ENCODE measurements at regions not wholly inside any gene's neighbourhood (a gene's known extent, or its start where the extent isn't known, plus 50 kb on each side); places are given as distances from the start of the nearest gene placed in this dataset.
A peak's percentile ranks its signal among the peaks of the same experiment; 100 is the strongest.

- DNase-seq (ENCODE audit: low spot score), result no peak
- no peak overlapping the region for H3K27ac ChIP-seq
- no peak for TF ChIP-seq CTCF (conservative IDR thresholded peaks at IDR 0.05; ENCODE audit: low read depth)
- CTCF ChIA-PET, result no interaction called here
- POLR2A ChIA-PET (ENCODE audit: low non-redundant PET), result no interaction called here
Observed at GRCh38 chr2:203585516-203585915, 50.4 kb upstream of the RAPH1 start.

GRCh38 chr2:203586206-203586605, 51.1 kb upstream of the RAPH1 start:
- DNase-seq (ENCODE audit: low spot score), result no peak
- POLR2A ChIA-PET (ENCODE audit: low non-redundant PET), result interaction anchor here (0.7 kb wide), 1 partner anchor 27 kb away, joined by 4 read pairs; no protein-coding TSS in a partner anchor
- CTCF ChIA-PET, result no interaction called here

GRCh38 chr2:203586696-203587095, 51.6 kb upstream of the RAPH1 start:
- DNase-seq (ENCODE audit: low spot score), result peak; percentile 24
- CTCF ChIA-PET, result no interaction called here

More at GRCh38 chr2:203586206-203586605, 51.1 kb upstream of the RAPH1 start:
- H3K27ac ChIP-seq, result no peak overlapping the region
- no peak for TF ChIP-seq CTCF (conservative IDR thresholded peaks at IDR 0.05; ENCODE audit: low read depth)

GRCh38 chr2:203590496-203590895, 55.4 kb upstream of the RAPH1 start:
- no peak for DNase-seq (ENCODE audit: low spot score)
- no peak overlapping the region for H3K27ac ChIP-seq
- ChIA-PET CTCF (no interaction called here), POLR2A (ENCODE audit: low non-redundant PET) (no interaction called here)
- no peak for TF ChIP-seq CTCF (conservative IDR thresholded peaks at IDR 0.05; ENCODE audit: low read depth)

More at GRCh38 chr2:203586696-203587095, 51.6 kb upstream of the RAPH1 start:
- TF ChIP-seq CTCF (conservative IDR thresholded peaks at IDR 0.05; ENCODE audit: low read depth), result no peak
- POLR2A ChIA-PET (ENCODE audit: low non-redundant PET), result interaction anchor here (0.7 kb wide), 1 partner anchor 27 kb away, joined by 4 read pairs; no protein-coding TSS in a partner anchor
- no peak overlapping the region for H3K27ac ChIP-seq

- CTCF ChIA-PET, result no interaction called here
- DNase-seq (ENCODE audit: low spot score), result no peak
- H3K27ac ChIP-seq, result no peak overlapping the region
- no peak for TF ChIP-seq CTCF (conservative IDR thresholded peaks at IDR 0.05; ENCODE audit: low read depth)
- POLR2A ChIA-PET (ENCODE audit: low non-redundant PET), result no interaction called here
Observed at GRCh38 chr2:203591642-203592041, 56.5 kb upstream of the RAPH1 start.

GRCh38 chr2:203592470-203592869, 57.4 kb upstream of the RAPH1 start:
- no peak for TF ChIP-seq CTCF (conservative IDR thresholded peaks at IDR 0.05; ENCODE audit: low read depth)
- ChIA-PET CTCF (interaction anchor here (0.5 kb wide), 1 partner anchor 60 kb away, joined by 3 read pairs; no protein-coding TSS in a partner anchor), POLR2A (ENCODE audit: low non-redundant PET) (no interaction called here)
- DNase-seq (ENCODE audit: low spot score), result no peak
- H3K27ac ChIP-seq, result no peak overlapping the region

GRCh38 chr2:203594541-203594940, 59.4 kb upstream of the RAPH1 start:
- TF ChIP-seq CTCF (conservative IDR thresholded peaks at IDR 0.05; ENCODE audit: low read depth), result no peak
- POLR2A ChIA-PET (ENCODE audit: low non-redundant PET), result no interaction called here
- no peak overlapping the region for H3K27ac ChIP-seq
- CTCF ChIA-PET, result no interaction called here
- no peak for DNase-seq (ENCODE audit: low spot score)
